Heart left ventricle (tissue), 13 donors: ENCODE measurements at regions not wholly inside any gene's neighbourhood (a gene's known extent, or its start where the extent isn't known, plus 50 kb on each side); places are given as distances from the start of the nearest gene placed in this dataset.

Source experiments
- CTCF ChIP-seq, 12 donors: fragments of 200-600 bp; sonication (generic) in 4 of 12; IDR thresholded peaks; one replicate each; pipeline versions ENCODE4 v1.5.0 to v1.8.0; 2018 to 2022; ENCODE audit warnings: antibody characterized with exemption in 12 of 12, mild to moderate bottlenecking in 5 of 12
- POLR2A ChIP-seq, 2 donors: fragments of 450-650 bp; IDR thresholded peaks; one replicate each; pipeline ENCODE4 v1.6.1; 2017; ENCODE audit warnings: antibody characterized with exemption in 2 of 2, mild to moderate bottlenecking in 2 of 2, moderate library complexity in 2 of 2
- donor health status: ischemic (EF 13 %, LVEDD 7.1; RV severe dilation, severe dysfunction).
- donor health status: DM: no; HTN: yes; CAD: no.
- donor health status: DM: no; HTN: no; CAD: no.
- donor health status: ischemic (EF 25% LVEDD 6.9; RV normal size, moderate dysfunction).
- donor health status: ischemic (EF 25% LVEDD 5.7; RV mildly dilated, moderate dysfunction).
- donor health status: ischemic (EF 35%, LVEDD 5.7; RV mildly dilated, moderate dysfunction).
- donor health status: nonischemic (EF 11% LVEDD 7.7; RV severe dilation, severe dysfunction).
- donor health status: DM: yes; HTN: yes; CAD: no.
- donor health status: PGD.
- donor health status: ischemic (EF 29% LVEDD 5.4; RV normal size, mild dysfunction).
- donor health status: nonischemic (EF 23%, LVEDD 6.1; RV moderate dilation, normal function).

GRCh38 chr6:124881898-124882578 is 80.2 kb upstream of the RNF217 start:
- no peak for TF ChIP-seq CTCF (IDR thresholded peaks at IDR 0.05)
- no peak for TF ChIP-seq POLR2A (IDR thresholded peaks at IDR 0.05)
